ENCODE measurements at regions not wholly inside any gene's neighbourhood (a gene's known extent, or its start where the extent isn't known, plus 50 kb on each side); places are given as distances from the start of the nearest gene placed in this dataset.

DNA sequence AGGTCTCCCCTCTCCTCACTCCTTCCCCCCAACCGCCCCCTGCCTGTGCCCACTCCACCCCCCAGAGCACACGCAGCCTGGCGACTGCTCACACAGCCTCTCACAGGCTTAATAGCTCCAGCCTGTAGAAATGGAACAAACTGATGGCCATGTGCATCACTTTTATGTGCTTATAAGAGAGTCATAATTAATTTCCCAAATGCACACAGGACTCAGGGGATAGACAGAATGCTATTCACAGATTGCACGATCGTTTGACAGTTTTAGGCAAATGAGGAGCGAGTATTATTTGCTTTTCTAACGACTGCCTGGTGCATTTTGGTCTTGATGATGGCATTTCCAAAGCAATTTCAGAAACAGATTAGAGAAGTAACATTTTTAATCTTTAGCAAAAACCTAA is 97.7 kb upstream of the VSTM2B start:
- TF ChIP-seq EZH2 (IDR thresholded peaks at IDR 0.05; ENCODE audit: low read depth, low read length, severe bottlenecking) (no peak), FOSL1 (IDR thresholded peaks at IDR 0.05; ENCODE audit: insufficient read depth, low read depth, low read length) (no peak), RNF2 (IDR thresholded peaks at IDR 0.05; ENCODE audit: borderline replicate concordance, low read depth, low read length, missing control alignments, poor library complexity, severe bottlenecking) (no peak), POLR2A (IDR thresholded peaks at IDR 0.05; ENCODE audit: control extremely low read depth in 1 of 2, low read depth in 2 of 2, low read length in 2 of 2) (no peak)
- TF ChIP-seq, protein P1, sequence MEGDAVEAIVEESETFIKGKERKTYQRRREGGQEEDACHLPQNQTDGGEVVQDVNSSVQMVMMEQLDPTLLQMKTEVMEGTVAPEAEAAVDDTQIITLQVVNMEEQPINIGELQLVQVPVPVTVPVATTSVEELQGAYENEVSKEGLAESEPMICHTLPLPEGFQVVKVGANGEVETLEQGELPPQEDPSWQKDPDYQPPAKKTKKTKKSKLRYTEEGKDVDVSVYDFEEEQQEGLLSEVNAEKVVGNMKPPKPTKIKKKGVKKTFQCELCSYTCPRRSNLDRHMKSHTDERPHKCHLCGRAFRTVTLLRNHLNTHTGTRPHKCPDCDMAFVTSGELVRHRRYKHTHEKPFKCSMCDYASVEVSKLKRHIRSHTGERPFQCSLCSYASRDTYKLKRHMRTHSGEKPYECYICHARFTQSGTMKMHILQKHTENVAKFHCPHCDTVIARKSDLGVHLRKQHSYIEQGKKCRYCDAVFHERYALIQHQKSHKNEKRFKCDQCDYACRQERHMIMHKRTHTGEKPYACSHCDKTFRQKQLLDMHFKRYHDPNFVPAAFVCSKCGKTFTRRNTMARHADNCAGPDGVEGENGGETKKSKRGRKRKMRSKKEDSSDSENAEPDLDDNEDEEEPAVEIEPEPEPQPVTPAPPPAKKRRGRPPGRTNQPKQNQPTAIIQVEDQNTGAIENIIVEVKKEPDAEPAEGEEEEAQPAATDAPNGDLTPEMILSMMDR (IDR thresholded peaks at IDR 0.05; ENCODE audit: control extremely low read depth in 1 of 3, insufficient read depth in 1 of 3, low read depth in 1 of 3, low read length in 3 of 3): no peak
- TF ChIP-seq, protein P2, sequence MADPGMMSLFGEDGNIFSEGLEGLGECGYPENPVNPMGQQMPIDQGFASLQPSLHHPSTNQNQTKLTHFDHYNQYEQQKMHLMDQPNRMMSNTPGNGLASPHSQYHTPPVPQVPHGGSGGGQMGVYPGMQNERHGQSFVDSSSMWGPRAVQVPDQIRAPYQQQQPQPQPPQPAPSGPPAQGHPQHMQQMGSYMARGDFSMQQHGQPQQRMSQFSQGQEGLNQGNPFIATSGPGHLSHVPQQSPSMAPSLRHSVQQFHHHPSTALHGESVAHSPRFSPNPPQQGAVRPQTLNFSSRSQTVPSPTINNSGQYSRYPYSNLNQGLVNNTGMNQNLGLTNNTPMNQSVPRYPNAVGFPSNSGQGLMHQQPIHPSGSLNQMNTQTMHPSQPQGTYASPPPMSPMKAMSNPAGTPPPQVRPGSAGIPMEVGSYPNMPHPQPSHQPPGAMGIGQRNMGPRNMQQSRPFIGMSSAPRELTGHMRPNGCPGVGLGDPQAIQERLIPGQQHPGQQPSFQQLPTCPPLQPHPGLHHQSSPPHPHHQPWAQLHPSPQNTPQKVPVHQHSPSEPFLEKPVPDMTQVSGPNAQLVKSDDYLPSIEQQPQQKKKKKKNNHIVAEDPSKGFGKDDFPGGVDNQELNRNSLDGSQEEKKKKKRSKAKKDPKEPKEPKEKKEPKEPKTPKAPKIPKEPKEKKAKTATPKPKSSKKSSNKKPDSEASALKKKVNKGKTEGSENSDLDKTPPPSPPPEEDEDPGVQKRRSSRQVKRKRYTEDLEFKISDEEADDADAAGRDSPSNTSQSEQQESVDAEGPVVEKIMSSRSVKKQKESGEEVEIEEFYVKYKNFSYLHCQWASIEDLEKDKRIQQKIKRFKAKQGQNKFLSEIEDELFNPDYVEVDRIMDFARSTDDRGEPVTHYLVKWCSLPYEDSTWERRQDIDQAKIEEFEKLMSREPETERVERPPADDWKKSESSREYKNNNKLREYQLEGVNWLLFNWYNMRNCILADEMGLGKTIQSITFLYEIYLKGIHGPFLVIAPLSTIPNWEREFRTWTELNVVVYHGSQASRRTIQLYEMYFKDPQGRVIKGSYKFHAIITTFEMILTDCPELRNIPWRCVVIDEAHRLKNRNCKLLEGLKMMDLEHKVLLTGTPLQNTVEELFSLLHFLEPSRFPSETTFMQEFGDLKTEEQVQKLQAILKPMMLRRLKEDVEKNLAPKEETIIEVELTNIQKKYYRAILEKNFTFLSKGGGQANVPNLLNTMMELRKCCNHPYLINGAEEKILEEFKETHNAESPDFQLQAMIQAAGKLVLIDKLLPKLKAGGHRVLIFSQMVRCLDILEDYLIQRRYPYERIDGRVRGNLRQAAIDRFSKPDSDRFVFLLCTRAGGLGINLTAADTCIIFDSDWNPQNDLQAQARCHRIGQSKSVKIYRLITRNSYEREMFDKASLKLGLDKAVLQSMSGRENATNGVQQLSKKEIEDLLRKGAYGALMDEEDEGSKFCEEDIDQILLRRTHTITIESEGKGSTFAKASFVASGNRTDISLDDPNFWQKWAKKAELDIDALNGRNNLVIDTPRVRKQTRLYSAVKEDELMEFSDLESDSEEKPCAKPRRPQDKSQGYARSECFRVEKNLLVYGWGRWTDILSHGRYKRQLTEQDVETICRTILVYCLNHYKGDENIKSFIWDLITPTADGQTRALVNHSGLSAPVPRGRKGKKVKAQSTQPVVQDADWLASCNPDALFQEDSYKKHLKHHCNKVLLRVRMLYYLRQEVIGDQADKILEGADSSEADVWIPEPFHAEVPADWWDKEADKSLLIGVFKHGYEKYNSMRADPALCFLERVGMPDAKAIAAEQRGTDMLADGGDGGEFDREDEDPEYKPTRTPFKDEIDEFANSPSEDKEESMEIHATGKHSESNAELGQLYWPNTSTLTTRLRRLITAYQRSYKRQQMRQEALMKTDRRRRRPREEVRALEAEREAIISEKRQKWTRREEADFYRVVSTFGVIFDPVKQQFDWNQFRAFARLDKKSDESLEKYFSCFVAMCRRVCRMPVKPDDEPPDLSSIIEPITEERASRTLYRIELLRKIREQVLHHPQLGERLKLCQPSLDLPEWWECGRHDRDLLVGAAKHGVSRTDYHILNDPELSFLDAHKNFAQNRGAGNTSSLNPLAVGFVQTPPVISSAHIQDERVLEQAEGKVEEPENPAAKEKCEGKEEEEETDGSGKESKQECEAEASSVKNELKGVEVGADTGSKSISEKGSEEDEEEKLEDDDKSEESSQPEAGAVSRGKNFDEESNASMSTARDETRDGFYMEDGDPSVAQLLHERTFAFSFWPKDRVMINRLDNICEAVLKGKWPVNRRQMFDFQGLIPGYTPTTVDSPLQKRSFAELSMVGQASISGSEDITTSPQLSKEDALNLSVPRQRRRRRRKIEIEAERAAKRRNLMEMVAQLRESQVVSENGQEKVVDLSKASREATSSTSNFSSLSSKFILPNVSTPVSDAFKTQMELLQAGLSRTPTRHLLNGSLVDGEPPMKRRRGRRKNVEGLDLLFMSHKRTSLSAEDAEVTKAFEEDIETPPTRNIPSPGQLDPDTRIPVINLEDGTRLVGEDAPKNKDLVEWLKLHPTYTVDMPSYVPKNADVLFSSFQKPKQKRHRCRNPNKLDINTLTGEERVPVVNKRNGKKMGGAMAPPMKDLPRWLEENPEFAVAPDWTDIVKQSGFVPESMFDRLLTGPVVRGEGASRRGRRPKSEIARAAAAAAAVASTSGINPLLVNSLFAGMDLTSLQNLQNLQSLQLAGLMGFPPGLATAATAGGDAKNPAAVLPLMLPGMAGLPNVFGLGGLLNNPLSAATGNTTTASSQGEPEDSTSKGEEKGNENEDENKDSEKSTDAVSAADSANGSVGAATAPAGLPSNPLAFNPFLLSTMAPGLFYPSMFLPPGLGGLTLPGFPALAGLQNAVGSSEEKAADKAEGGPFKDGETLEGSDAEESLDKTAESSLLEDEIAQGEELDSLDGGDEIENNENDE (IDR thresholded peaks at IDR 0.05; ENCODE audit: insufficient replicate concordance, low read length): no peak
